B cell (primary cell): ENCODE measurements at regions not wholly inside any gene's neighbourhood (a gene's known extent, or its start where the extent isn't known, plus 50 kb on each side); places are given as distances from the start of the nearest gene placed in this dataset.

Experiments
- ATAC-seq: fragments of 200-7000 bp; cut with Tn5 transposase; one replicate; pipeline ENCODE4 v1.10.0; 2021; ENCODE audit warnings: low read depth, mild to moderate bottlenecking, moderate number of reproducible peaks, moderate library complexity
- CTCF ChIA-PET: fragments of 350-600 bp; sonication (Branson Sonifier 250); formaldehyde crosslinking; loops from one replicate; lab custom pipeline; 2021; ENCODE audit warnings: antibody characterized with exemption, inconsistent platforms; lab: Charles Lee
- POLR2A ChIA-PET: fragments of 350-600 bp; sonication (Branson Sonifier 250); formaldehyde crosslinking; loops from one replicate; lab custom pipeline; 2021; ENCODE audit warnings: antibody characterized with exemption; lab: Charles Lee
- DNase-seq: peaks from one replicate; pipeline ENCODE4 v3.0.0; 2013
- H2AFZ ChIP-seq: 2 replicates; pipeline ENCODE4 v1.6.1; 2012; ENCODE audit warnings: mild to moderate bottlenecking, low read depth, low read length; ENCODE audit not compliant: insufficient read depth, poor library complexity, severe bottlenecking
- H3K27ac ChIP-seq, 2 donors: 1 replicate in 1 of 2; 2 replicates in 1 of 2; pipeline ENCODE4 v1.5.1; 2012 to 2013; ENCODE audit warnings: low read length in 2 of 2, mild to moderate bottlenecking in 2 of 2, moderate library complexity in 1 of 2
- H3K27me3 ChIP-seq, 4 experiments: fragments of 200-600 bp in 1 of 4; sonication (generic) in 1 of 4; replicated peaks in 1 of 4; 1 replicate in 2 of 4; 2 replicates in 2 of 4; pipeline versions ENCODE4 v1.6.1 to v1.7.0; 2013 to 2016; ENCODE audit warnings: low read length in 3 of 4, mild to moderate bottlenecking in 2 of 4, mixed read lengths in 1 of 4, moderate library complexity in 1 of 4; ENCODE audit not compliant: insufficient read depth in 4 of 4, control insufficient read depth in 3 of 4; ENCODE audit errors: control extremely low read depth in 1 of 4
- H3K36me3 ChIP-seq, 2 experiments: replicated peaks in 1 of 2; 1 replicate in 1 of 2; 2 replicates in 1 of 2; pipeline versions ENCODE4 v1.6.1 to v1.7.1; 2013; ENCODE audit warnings: low read length in 1 of 2; ENCODE audit not compliant: insufficient read depth in 2 of 2, control insufficient read depth in 1 of 2; ENCODE audit errors: control extremely low read depth in 1 of 2, extremely low read depth in 1 of 2
- H3K4me1 ChIP-seq, 2 donors: fragments of 200-600 bp in 1 of 2; sonication (generic) in 1 of 2; 1 replicate in 1 of 2; 2 replicates in 1 of 2; pipeline versions ENCODE4 v1.5.1 to v1.6.1; 2013 to 2017; ENCODE audit warnings: low read length in 2 of 2; ENCODE audit not compliant: control insufficient read depth in 2 of 2, insufficient read depth in 2 of 2
- H3K4me2 ChIP-seq: replicated peaks from 2 replicates; pipeline ENCODE3; 2012; ENCODE audit warnings: mild to moderate bottlenecking, low read depth, low read length; ENCODE audit not compliant: poor library complexity, severe bottlenecking
- H3K4me3 ChIP-seq, 5 experiments: fragments of 200-600 bp in 1 of 5; sonication (generic) in 1 of 5; 1 replicate in 3 of 5; 2 replicates in 2 of 5; pipeline versions ENCODE4 v1.5.1 to v1.7.0; 2011 to 2016; ENCODE audit warnings: low read length in 4 of 5, mild to moderate bottlenecking in 4 of 5, low read depth in 2 of 5, control low read depth in 1 of 5, moderate library complexity in 1 of 5; ENCODE audit not compliant: insufficient read depth in 1 of 5; ENCODE audit errors: control extremely low read depth in 1 of 5, extremely low read depth in 1 of 5
- H3K79me2 ChIP-seq: fragments of 200-600 bp; sonication (generic); one replicate; pipeline ENCODE4 v1.6.0; 2016; ENCODE audit warnings: low read length; ENCODE audit not compliant: control insufficient read depth, insufficient read depth
- H3K9ac ChIP-seq: fragments of 200-600 bp; sonication (generic); 2 replicates; pipeline ENCODE4 v1.6.1; 2017; ENCODE audit warnings: mild to moderate bottlenecking, low read length, moderate library complexity
- H3K9me3 ChIP-seq, 3 donors: one replicate each; pipeline versions ENCODE4 v1.6.1 to v1.7.1; 2013; ENCODE audit warnings: low read length in 2 of 3; ENCODE audit not compliant: control insufficient read depth in 2 of 3, insufficient read depth in 1 of 3; ENCODE audit errors: control extremely low read depth in 1 of 3
- H4K20me1 ChIP-seq: 2 replicates; pipeline ENCODE4 v1.6.0; 2012; ENCODE audit warnings: mild to moderate bottlenecking, low read length; ENCODE audit not compliant: insufficient read depth, control insufficient read depth, poor library complexity, severe bottlenecking
- H3K27ac Mint-ChIP-seq: one replicate; pipeline ENCODE4 v1.8.0; 2021; ENCODE audit warnings: mixed read lengths
- H3K27me3 Mint-ChIP-seq: one replicate; pipeline ENCODE4 v1.8.0; 2021; ENCODE audit warnings: mixed read lengths
- H3K4me1 Mint-ChIP-seq: one replicate; pipeline ENCODE4 v1.8.0; 2021; ENCODE audit warnings: mixed read lengths
- H3K4me3 Mint-ChIP-seq: one replicate; pipeline ENCODE4 v1.8.0; 2021; ENCODE audit warnings: mixed read lengths
- H3K9me3 Mint-ChIP-seq: one replicate; pipeline ENCODE4 v1.8.0; 2022; ENCODE audit warnings: mixed read lengths; ENCODE audit not compliant: insufficient read depth
- EZH2 ChIP-seq: IDR thresholded peaks from 2 replicates; pipeline ENCODE4 v1.6.1; 2012; ENCODE audit warnings: borderline replicate concordance, low read depth, mild to moderate bottlenecking, moderate library complexity, low read length; ENCODE audit not compliant: insufficient read depth, poor library complexity, severe bottlenecking
- WGBS: methylation state at CpG from one replicate; pipeline ENCODE4 v1.1.5; 2013; ENCODE audit warnings: missing lambda C conversion rate; ENCODE audit not compliant: insufficient coverage; 5-methylcytosine and 5-hydroxymethylcytosine counted together
- intact Hi-C: fragments of 100-400 bp; cut with micrococcal nuclease; formaldehyde crosslinking; loops from one replicate; pipeline ENCODE4 v1.10.0; 2022
- TF ChIP-seq, protein P1 (sequence below): fragments of 200-600 bp; IDR thresholded peaks from one replicate; pipeline ENCODE4 v1.8.0; 2022; ENCODE audit warnings: antibody characterized with exemption, mild to moderate bottlenecking

DNA sequence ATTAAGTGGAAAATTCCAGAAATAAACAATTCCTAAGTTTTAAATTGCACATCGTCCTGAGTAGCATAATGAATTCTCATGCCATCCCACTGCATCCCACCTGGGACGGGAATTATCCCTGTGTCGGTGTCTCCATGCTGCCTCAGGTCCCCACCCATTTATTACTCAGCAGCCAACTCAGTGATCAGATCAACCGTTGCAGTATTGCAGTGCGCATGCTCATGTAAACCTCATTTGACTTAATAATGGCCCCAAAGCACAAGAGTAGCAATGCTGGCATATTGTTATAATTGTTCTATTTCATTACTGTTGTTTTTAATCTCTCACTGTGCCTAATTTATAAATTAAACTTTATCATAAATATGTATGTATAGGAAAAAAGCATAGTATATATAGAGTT lies 214.4 kb downstream of the METTL4 start:
- H3K27me3 Mint-ChIP-seq = peaks cover 10% of the 10 kb centered on the region
- Histone ChIP-seq H3K9ac (no peak overlapping the region), H3K27ac (no peak overlapping the region), H3K4me1 (no peaks in the 10 kb centered on the region), H4K20me1 (no peaks in the 10 kb centered on the region), H2AFZ (no peak overlapping the region), H3K4me3 (no peak overlapping the region), H3K4me2 (no peak overlapping the region), H3K27me3 (no peaks in the 10 kb centered on the region), H3K9me3 (no peaks in the 10 kb centered on the region), H3K36me3 (no peaks in the 10 kb centered on the region), H3K79me2 (no peaks in the 10 kb centered on the region)
- 83% methylated on average over 3 of the region's 5 CpGs for WGBS
- ATAC-seq (no peak), DNase-seq (no peak)
- H3K27ac Mint-ChIP-seq = no peak overlapping the region
- H3K4me3 Mint-ChIP-seq = no peak overlapping the region
- H3K9me3 Mint-ChIP-seq = no peaks in the 10 kb centered on the region
- no peak for TF ChIP-seq EZH2
- H3K4me1 Mint-ChIP-seq = no peaks in the 10 kb centered on the region
- POLR2A ChIA-PET = no interaction called here
- intact Hi-C loops = no loop called here
- CTCF ChIA-PET = no interaction called here

DNA sequence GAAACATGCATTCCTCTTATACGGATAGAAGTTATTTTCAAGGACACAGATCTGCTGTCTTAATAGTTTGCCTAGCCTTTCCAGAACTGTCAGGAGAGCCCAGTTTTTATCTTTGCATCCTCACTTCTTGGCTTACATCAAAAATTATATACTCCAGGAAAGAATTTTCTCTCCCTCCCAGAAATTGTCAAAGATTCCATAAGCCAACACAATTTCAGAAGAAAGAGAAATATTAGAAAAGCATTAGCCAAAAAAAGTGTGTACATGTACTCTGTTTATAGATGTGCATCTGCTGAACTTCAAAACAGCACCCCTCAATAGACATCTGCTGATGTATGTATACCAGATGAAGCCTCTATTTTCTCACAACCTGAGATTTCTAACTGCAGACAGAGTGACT lies 210.4 kb downstream of the METTL4 start:
- DNase-seq (no peak), ATAC-seq (no peak)
- CTCF ChIA-PET = no interaction called here
- POLR2A ChIA-PET = no interaction called here
- no peaks in the 10 kb centered on the region for H3K9me3 ChIP-seq
- no peak overlapping the region for H3K9ac ChIP-seq
- intact Hi-C loops = no loop called here
- H3K36me3 ChIP-seq = no peaks in the 10 kb centered on the region
- H4K20me1 ChIP-seq = no peaks in the 10 kb centered on the region
- no peaks in the 10 kb centered on the region for H3K4me1 ChIP-seq
- WGBS = no CpG with 5 or more reads among the region's 1 CpG
- H3K4me3 ChIP-seq = no peak overlapping the region
- Mint-ChIP-seq H3K27me3 (peaks cover 10% of the 10 kb centered on the region), H3K4me1 (no peaks in the 10 kb centered on the region), H3K9me3 (no peaks in the 10 kb centered on the region), H3K4me3 (no peak overlapping the region), H3K27ac (no peak overlapping the region)
- H2AFZ ChIP-seq = no peak overlapping the region
- no peak overlapping the region for H3K4me2 ChIP-seq
- TF ChIP-seq, protein P1, sequence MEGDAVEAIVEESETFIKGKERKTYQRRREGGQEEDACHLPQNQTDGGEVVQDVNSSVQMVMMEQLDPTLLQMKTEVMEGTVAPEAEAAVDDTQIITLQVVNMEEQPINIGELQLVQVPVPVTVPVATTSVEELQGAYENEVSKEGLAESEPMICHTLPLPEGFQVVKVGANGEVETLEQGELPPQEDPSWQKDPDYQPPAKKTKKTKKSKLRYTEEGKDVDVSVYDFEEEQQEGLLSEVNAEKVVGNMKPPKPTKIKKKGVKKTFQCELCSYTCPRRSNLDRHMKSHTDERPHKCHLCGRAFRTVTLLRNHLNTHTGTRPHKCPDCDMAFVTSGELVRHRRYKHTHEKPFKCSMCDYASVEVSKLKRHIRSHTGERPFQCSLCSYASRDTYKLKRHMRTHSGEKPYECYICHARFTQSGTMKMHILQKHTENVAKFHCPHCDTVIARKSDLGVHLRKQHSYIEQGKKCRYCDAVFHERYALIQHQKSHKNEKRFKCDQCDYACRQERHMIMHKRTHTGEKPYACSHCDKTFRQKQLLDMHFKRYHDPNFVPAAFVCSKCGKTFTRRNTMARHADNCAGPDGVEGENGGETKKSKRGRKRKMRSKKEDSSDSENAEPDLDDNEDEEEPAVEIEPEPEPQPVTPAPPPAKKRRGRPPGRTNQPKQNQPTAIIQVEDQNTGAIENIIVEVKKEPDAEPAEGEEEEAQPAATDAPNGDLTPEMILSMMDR = no peak
- no peak for TF ChIP-seq EZH2
- H3K27me3 ChIP-seq = no peaks in the 10 kb centered on the region
- H3K27ac ChIP-seq = no peak overlapping the region
- H3K79me2 ChIP-seq = no peaks in the 10 kb centered on the region
